ENCODE measurements at regions not wholly inside any gene's neighbourhood (a gene's known extent, or its start where the extent isn't known, plus 50 kb on each side); places are given as distances from the start of the nearest gene placed in this dataset.
A peak's percentile ranks its signal among the peaks of the same experiment; 100 is the strongest.

DNA sequence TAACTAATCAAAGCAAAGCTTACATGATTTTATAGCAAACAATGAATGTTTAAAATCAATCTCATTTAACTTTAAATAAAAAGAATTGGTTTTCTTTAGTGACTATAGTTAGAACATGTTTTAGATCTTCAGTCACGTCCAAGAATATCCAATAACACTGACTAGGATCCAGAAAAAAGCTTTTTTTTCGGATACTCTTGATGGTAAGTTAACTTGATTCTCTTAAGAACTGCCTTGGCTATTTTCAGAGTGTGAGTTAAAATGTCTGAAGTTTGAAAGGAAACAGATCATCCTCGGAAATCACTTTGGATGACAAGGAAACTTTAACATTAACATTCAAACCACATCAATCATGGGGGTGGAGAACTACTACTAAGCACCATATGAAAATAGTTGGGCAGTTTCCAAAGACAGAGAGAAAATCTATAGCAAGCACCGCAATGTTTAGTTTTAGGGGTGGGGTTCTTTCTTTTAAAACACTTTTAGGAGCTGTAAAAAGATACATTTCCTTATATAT, 83.7 kb upstream of the SLC27A6 start:
- no peaks in the 10 kb centered on the region for H3K4me1 ChIP-seq
- WGBS, 2 donors = 34 to 42% methylated on average over 4 of the region's 4 CpGs
- ATAC-seq (ENCODE audit: low FRiP score in 2 of 2) = no peak
- H3K27ac ChIP-seq = no peak overlapping the region
- TF ChIP-seq EP300 (IDR thresholded peaks at IDR 0.05) = no peak
- TF ChIP-seq POLR2A (IDR thresholded peaks at IDR 0.05) = no peak
- TF ChIP-seq, protein P1, sequence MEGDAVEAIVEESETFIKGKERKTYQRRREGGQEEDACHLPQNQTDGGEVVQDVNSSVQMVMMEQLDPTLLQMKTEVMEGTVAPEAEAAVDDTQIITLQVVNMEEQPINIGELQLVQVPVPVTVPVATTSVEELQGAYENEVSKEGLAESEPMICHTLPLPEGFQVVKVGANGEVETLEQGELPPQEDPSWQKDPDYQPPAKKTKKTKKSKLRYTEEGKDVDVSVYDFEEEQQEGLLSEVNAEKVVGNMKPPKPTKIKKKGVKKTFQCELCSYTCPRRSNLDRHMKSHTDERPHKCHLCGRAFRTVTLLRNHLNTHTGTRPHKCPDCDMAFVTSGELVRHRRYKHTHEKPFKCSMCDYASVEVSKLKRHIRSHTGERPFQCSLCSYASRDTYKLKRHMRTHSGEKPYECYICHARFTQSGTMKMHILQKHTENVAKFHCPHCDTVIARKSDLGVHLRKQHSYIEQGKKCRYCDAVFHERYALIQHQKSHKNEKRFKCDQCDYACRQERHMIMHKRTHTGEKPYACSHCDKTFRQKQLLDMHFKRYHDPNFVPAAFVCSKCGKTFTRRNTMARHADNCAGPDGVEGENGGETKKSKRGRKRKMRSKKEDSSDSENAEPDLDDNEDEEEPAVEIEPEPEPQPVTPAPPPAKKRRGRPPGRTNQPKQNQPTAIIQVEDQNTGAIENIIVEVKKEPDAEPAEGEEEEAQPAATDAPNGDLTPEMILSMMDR (IDR thresholded peaks at IDR 0.05) = no peak
- TF ChIP-seq POLR2AphosphoS5 (IDR thresholded peaks at IDR 0.05) = no peak
- no peaks in the 10 kb centered on the region for H3K27me3 ChIP-seq
- no peaks in the 10 kb centered on the region for H3K36me3 ChIP-seq
- DNase-seq = no peak
- H3K4me3 ChIP-seq = no peak overlapping the region
- no peaks in the 10 kb centered on the region for H3K9me3 ChIP-seq

DNA sequence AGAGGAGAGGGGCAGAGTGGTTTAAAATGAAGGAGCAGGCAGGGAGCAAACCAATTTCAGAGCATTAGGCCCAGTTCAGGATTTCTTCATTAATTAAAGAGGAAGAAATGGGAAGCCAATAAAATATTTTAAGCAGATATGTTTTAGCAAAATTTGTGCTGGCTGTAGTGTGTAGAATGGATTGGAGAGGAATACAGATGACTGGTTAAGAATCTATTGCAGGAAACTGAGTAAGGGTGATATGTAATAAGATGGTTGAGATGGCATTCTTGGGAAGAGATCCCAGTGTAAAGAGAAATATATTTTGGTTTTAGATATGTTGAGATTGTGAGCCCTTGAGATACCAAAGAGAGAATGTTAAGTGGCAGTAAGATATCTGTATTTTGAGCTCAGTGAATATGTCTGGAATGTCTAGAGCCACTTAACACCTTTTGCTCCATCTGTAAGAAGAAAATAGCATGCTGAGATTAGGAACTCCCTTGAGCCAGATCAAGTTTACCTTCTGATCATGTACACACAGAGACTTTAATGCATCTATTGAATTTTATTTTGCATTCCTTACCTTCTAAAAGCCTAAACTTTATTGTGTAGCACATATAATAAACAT, 79.5 kb upstream of the SLC27A6 start:
- Histone ChIP-seq H3K27me3 (no peaks in the 10 kb centered on the region), H3K9me3 (no peaks in the 10 kb centered on the region), H3K4me3 (no peak overlapping the region), H3K27ac (no peak overlapping the region), H3K4me1 (no peaks in the 10 kb centered on the region), H3K36me3 (no peaks in the 10 kb centered on the region)
- DNase-seq (no peak), ATAC-seq (ENCODE audit: low FRiP score in 2 of 2) (no peak)
- TF ChIP-seq POLR2AphosphoS5 (IDR thresholded peaks at IDR 0.05) (no peak), POLR2A (IDR thresholded peaks at IDR 0.05) (no peak), EP300 (IDR thresholded peaks at IDR 0.05) (no peak)
- TF ChIP-seq, protein P1 (IDR thresholded peaks at IDR 0.05) = no peak

DNA sequence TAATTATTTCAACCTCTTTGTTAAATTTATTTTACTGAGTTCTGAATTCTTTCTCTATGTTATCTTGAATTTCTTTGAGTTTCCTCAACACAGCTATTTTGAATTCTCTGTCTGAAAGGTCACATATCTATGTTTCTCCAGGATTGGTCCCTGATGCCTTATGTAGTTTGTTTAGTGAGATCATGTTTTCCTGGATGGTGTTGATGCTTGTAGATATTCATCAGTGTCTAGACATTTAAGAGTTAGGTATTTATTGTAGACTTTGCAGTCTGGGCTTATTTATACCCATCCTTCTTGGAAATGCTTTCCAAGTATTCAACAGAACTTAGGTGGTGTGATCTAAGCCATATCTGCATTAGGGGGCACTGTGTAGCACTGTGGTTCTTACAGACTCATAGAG, 70.2 kb upstream of the SLC27A6 start:
- Histone ChIP-seq H3K4me1 (no peaks in the 10 kb centered on the region), H3K27me3 (no peaks in the 10 kb centered on the region), H3K27ac (no peak overlapping the region), H3K4me3 (no peak overlapping the region), H3K36me3 (no peaks in the 10 kb centered on the region), H3K9me3 (no peaks in the 10 kb centered on the region)
- no peak for ATAC-seq (ENCODE audit: low FRiP score in 2 of 2)
- TF ChIP-seq POLR2A (IDR thresholded peaks at IDR 0.05) (no peak), POLR2AphosphoS5 (IDR thresholded peaks at IDR 0.05) (no peak), EP300 (IDR thresholded peaks at IDR 0.05) (no peak)
- TF ChIP-seq, protein P1 (IDR thresholded peaks at IDR 0.05) = no peak
- no peak for DNase-seq

DNA sequence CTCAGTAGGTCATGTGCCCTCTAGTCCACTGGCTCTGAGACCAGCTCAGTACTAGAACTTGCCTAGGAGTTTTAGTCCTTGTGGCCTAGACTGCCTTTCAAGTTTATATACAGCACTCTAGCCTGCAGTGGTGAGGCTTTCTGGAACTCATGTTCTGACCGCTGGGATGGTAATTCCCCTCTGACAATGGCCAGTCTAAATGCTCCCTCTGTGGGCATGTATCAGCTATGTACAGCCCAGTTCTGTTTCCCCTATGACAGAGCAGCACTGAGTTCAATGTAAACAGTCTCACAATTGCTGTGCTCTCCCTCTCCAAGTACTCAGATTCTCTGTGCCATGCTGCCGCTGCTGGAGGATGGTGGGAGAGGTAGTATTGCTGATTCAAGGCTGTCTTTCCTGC, 68.6 kb upstream of the SLC27A6 start:
- H3K27me3 ChIP-seq = no peaks in the 10 kb centered on the region
- no peak for DNase-seq
- 85 to 91% methylated on average over 2 of the region's 2 CpGs for WGBS, 2 donors

DNA sequence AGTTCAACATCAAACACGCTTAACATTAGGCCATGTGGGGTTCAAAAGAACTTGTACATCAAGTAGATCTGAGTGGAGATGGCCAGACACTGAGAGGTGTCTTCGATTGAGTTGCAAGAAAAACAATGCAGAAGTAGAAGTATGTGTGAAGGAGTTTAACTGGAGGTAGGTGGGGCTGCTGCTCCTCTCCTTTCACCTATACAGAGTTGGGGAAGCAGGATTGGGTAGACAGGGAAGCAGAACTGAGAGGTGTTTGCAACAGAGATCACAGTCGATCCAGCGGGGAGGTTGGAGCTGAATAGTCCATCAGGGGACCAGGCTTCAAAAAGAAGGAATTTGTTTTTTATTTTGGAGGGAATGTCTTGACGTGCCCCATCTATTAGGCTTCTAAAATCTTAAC, 61.7 kb upstream of the SLC27A6 start:
- H3K36me3 ChIP-seq = no peaks in the 10 kb centered on the region
- DNase-seq (no peak), ATAC-seq (ENCODE audit: low FRiP score in 2 of 2) (no peak)
- H3K27ac ChIP-seq = no peak overlapping the region
- no peaks in the 10 kb centered on the region for H3K27me3 ChIP-seq
- H3K4me1 ChIP-seq = no peaks in the 10 kb centered on the region
- H3K9me3 ChIP-seq = no peaks in the 10 kb centered on the region
- H3K4me3 ChIP-seq = no peak overlapping the region
- no peak for TF ChIP-seq EP300 (IDR thresholded peaks at IDR 0.05)
- WGBS, 2 donors = 81 to 88% methylated on average over 5 of the region's 5 CpGs

More for the DNA sequence above, 68.6 kb upstream of the SLC27A6 start:
- H3K4me3 ChIP-seq = no peak overlapping the region
- no peaks in the 10 kb centered on the region for H3K4me1 ChIP-seq
- no peaks in the 10 kb centered on the region for H3K36me3 ChIP-seq
- ATAC-seq (ENCODE audit: low FRiP score in 2 of 2) = peak in 1 of 2 donors; percentile 8
- TF ChIP-seq POLR2AphosphoS5 (IDR thresholded peaks at IDR 0.05) (no peak), POLR2A (IDR thresholded peaks at IDR 0.05) (no peak)
- no peaks in the 10 kb centered on the region for H3K9me3 ChIP-seq
- no peak overlapping the region for H3K27ac ChIP-seq
